GM18520 (cell line): ENCODE measurements at regions not wholly inside any gene's neighbourhood (a gene's known extent, or its start where the extent isn't known, plus 50 kb on each side); places are given as distances from the start of the nearest gene placed in this dataset.
"Not testable (repeated sequence)": the region's sequence is repeated elsewhere in the genome, so short reads cannot be mapped to it uniquely, and the experiment has no call there.

ENCODE experiments used
- ATAC-seq: cut with Tn5 transposase; IDR thresholded peaks from one replicate; pipeline ENCODE4 v1.9.1; 2021; ENCODE audit not compliant: unreplicated experiment

GRCh38 chr11:45390407-45390806 lies 104.3 kb upstream of the SYT13 start:
- ATAC-seq = no peak

- no peak for ATAC-seq
Observed at GRCh38 chr11:45388472-45388871, 102.3 kb upstream of the SYT13 start.

- ATAC-seq = not testable (repeated sequence)
Observed at GRCh38 chr11:45387885-45388284, 101.7 kb upstream of the SYT13 start.

- no peak for ATAC-seq
Observed at GRCh38 chr11:45386972-45387371, 100.8 kb upstream of the SYT13 start.

GRCh38 chr11:45385844-45386243 lies 99.7 kb upstream of the SYT13 start:
- ATAC-seq = no peak

- no peak for ATAC-seq
Observed at GRCh38 chr11:45385423-45385822, 99.3 kb upstream of the SYT13 start.

- no peak for ATAC-seq
Observed at GRCh38 chr11:45384711-45385241, 98.6 kb upstream of the SYT13 start.

GRCh38 chr11:45384016-45384415 lies 97.9 kb upstream of the SYT13 start:
- ATAC-seq = no peak

- no peak for ATAC-seq
Observed at GRCh38 chr11:45383224-45383623, 97.1 kb upstream of the SYT13 start.

GRCh38 chr11:45382133-45382878 lies 96.2 kb upstream of the SYT13 start:
- no peak for ATAC-seq

GRCh38 chr11:45379162-45379863 lies 93.2 kb upstream of the SYT13 start:
- ATAC-seq = no peak

- no peak for ATAC-seq
Observed at GRCh38 chr11:45378516-45378915, 92.4 kb upstream of the SYT13 start.

GRCh38 chr11:45374653-45375059 lies 88.5 kb upstream of the SYT13 start:
- no peak for ATAC-seq

- no peak for ATAC-seq
Observed at GRCh38 chr11:45374130-45374529, 88.0 kb upstream of the SYT13 start.

GRCh38 chr11:45373506-45374035 lies 87.4 kb upstream of the SYT13 start:
- no peak for ATAC-seq

- ATAC-seq = not testable (repeated sequence)
Observed at GRCh38 chr11:45372414-45372813, 86.3 kb upstream of the SYT13 start.

GRCh38 chr11:45371251-45372115 lies 85.3 kb upstream of the SYT13 start:
- peak; percentile 46 for ATAC-seq

- ATAC-seq = no peak
Observed at GRCh38 chr11:45369313-45369712, 83.2 kb upstream of the SYT13 start.

- no peak for ATAC-seq
Observed at GRCh38 chr11:45368697-45369096, 82.6 kb upstream of the SYT13 start.

- ATAC-seq = no peak
Observed at GRCh38 chr11:45366619-45367190, 80.6 kb upstream of the SYT13 start.
